Lung (tissue), 11 donors: ENCODE measurements at regions not wholly inside any gene's neighbourhood (a gene's known extent, or its start where the extent isn't known, plus 50 kb on each side); places are given as distances from the start of the nearest gene placed in this dataset.
A peak's percentile ranks its signal among the peaks of the same experiment; 100 is the strongest.

Source experiments
- ATAC-seq: fragments of 200-7000 bp; cut with Tn5 transposase; one replicate; pipeline ENCODE4 v1.9.1; 2020; ENCODE audit warnings: moderate number of reproducible peaks; ENCODE audit not compliant: insufficient read depth, low FRiP score
- DNase-seq, 3 donors: peaks; one replicate each; pipeline ENCODE4 v3.0.0-alpha.2; 2013 to 2017
- H3K27ac ChIP-seq, 2 donors: one replicate each; pipeline ENCODE4 v1.5.1; 2013; ENCODE audit warnings: mild to moderate bottlenecking in 2 of 2, moderate library complexity in 2 of 2, control low read depth in 1 of 2, inconsistent platforms in 1 of 2, low read depth in 1 of 2, low read length in 1 of 2
- H3K27me3 ChIP-seq, 3 donors: one replicate each; pipeline ENCODE4 v1.5.1; 2013; ENCODE audit warnings: low read length in 2 of 3; ENCODE audit not compliant: control insufficient read depth in 3 of 3, insufficient read depth in 3 of 3
- H3K36me3 ChIP-seq, 4 donors: one replicate each; pipeline ENCODE4 v1.5.1; 2013; ENCODE audit warnings: low read length in 4 of 4, mild to moderate bottlenecking in 1 of 4, moderate library complexity in 1 of 4; ENCODE audit not compliant: control insufficient read depth in 4 of 4, insufficient read depth in 4 of 4
- H3K4me1 ChIP-seq, 5 donors: one replicate each; pipeline ENCODE4 v1.5.1; 2013; ENCODE audit warnings: low read length in 5 of 5, mild to moderate bottlenecking in 2 of 5, moderate library complexity in 1 of 5; ENCODE audit not compliant: control insufficient read depth in 5 of 5, insufficient read depth in 5 of 5
- H3K4me3 ChIP-seq: one replicate; pipeline ENCODE4 v1.5.1; 2013; ENCODE audit warnings: mild to moderate bottlenecking, control low read depth, moderate library complexity
- H3K9ac ChIP-seq, 2 donors: one replicate each; pipeline ENCODE4 v1.5.1; 2013; ENCODE audit warnings: low read length in 2 of 2, control low read depth in 1 of 2; ENCODE audit not compliant: insufficient read depth in 1 of 2
- H3K9me3 ChIP-seq, 4 donors: one replicate each; pipeline ENCODE4 v1.5.1; 2013; ENCODE audit warnings: low read length in 3 of 4, mild to moderate bottlenecking in 1 of 4, moderate library complexity in 1 of 4; ENCODE audit not compliant: control insufficient read depth in 4 of 4, insufficient read depth in 3 of 4
- CTCF ChIP-seq: IDR thresholded peaks from 2 replicates; pipeline ENCODE4 v1.5.1; 2012; ENCODE audit warnings: mild to moderate bottlenecking; ENCODE audit errors: control extremely low read depth, extremely low read depth
- WGBS, 2 donors: extraction: QIAGEN DNeasy Blood & Tissue Kit; methylation state at CpG; one replicate each; pipeline ENCODE4 v1.1.7; 2013; 5-methylcytosine and 5-hydroxymethylcytosine counted together
- donor health status: control.
- donor health status: control.
- donor health status: Bipolar disorder and iron deficiency.
- donor health status: healthy.
- donor health status: DM: yes; HTN: yes; CAD: no.

GRCh38 chrX:40247848-40248622 lies 150.3 kb upstream of the BCOR start:
- 72 to 79% methylated on average over 11 to 13 of the region's 13 CpGs for WGBS, 2 donors
- no peak overlapping the region for H3K27ac ChIP-seq
- no peaks in the 10 kb centered on the region for H3K9me3 ChIP-seq
- no peak overlapping the region for H3K4me3 ChIP-seq
- H3K4me1 ChIP-seq = peaks cover 0 to 29% (median 0%) of the 10 kb centered on the region in 5 donors
- DNase-seq = no peak
- TF ChIP-seq CTCF = no peak
- no peaks in the 10 kb centered on the region for H3K36me3 ChIP-seq
- peaks cover 0 to 3% (median 0%) of the 10 kb centered on the region in 3 donors for H3K27me3 ChIP-seq
- no peak overlapping the region for H3K9ac ChIP-seq
- ATAC-seq = no peak

- H3K36me3 ChIP-seq = no peaks in the 10 kb centered on the region
- WGBS, 2 donors = 67 to 92% methylated on average over 1 of the region's 1 CpG
- H3K27me3 ChIP-seq = peaks cover 0 to 3% (median 0%) of the 10 kb centered on the region in 3 donors
- ATAC-seq (no peak), DNase-seq (no peak)
- peaks cover 0 to 30% (median 0%) of the 10 kb centered on the region in 5 donors for H3K4me1 ChIP-seq
- H3K27ac ChIP-seq = no peak overlapping the region
- no peak overlapping the region for H3K9ac ChIP-seq
- no peaks in the 10 kb centered on the region for H3K9me3 ChIP-seq
- no peak for TF ChIP-seq CTCF
- no peak overlapping the region for H3K4me3 ChIP-seq
Measured at GRCh38 chrX:40247382-40247781, 149.6 kb upstream of the BCOR start.

- Histone ChIP-seq H3K9ac (no peak overlapping the region), H3K27ac (no peak overlapping the region), H3K27me3 (peaks cover 0 to 3% (median 0%) of the 10 kb centered on the region in 3 donors), H3K4me1 (peaks cover 0 to 30% (median 0%) of the 10 kb centered on the region in 5 donors), H3K9me3 (no peaks in the 10 kb centered on the region), H3K4me3 (no peak overlapping the region), H3K36me3 (no peaks in the 10 kb centered on the region)
- WGBS, 2 donors = 40 to 42% methylated on average over 12 of the region's 12 CpGs
- ATAC-seq (peak; percentile 41), DNase-seq (peak; percentile 76 to 93 (median 92))
- TF ChIP-seq CTCF = no peak
Measured at GRCh38 chrX:40245488-40246071, 147.8 kb upstream of the BCOR start.
